ENCODE measurements at regions not wholly inside any gene's neighbourhood (a gene's known extent, or its start where the extent isn't known, plus 50 kb on each side); places are given as distances from the start of the nearest gene placed in this dataset.

GRCh38 chr7:12007576-12007975 is 175.6 kb upstream of the THSD7A start:
- Mint-ChIP-seq H3K4me3 (no peak overlapping the region), H3K27me3 (ENCODE audit: low read depth) (no peaks in the 10 kb centered on the region), H3K27ac (no peak overlapping the region), H3K4me1 (peaks cover 0 to 2% of the 10 kb centered on the region in 2 experiments; a peak in 1 of 4 replicates), H3K9me3 (no peaks in the 10 kb centered on the region), H3K36me3 (ENCODE audit: insufficient read depth in 1 of 3, low read depth in 3 of 3) (no peaks in the 10 kb centered on the region)
- H3K79me1 ChIP-seq (ENCODE audit: insufficient read depth, low read depth, low read length, poor library complexity, severe bottlenecking), result no peaks in the 10 kb centered on the region
- H2BK12ac ChIP-seq (ENCODE audit: insufficient read length, low read depth, low read length), result no peak overlapping the region
- no peak overlapping the region for H2BK5ac ChIP-seq (ENCODE audit: insufficient read length, low read length)
- no peak overlapping the region for H3K4me2 ChIP-seq (ENCODE audit: insufficient read depth, insufficient read length, low read length)
- no peak overlapping the region for H3K14ac ChIP-seq (ENCODE audit: insufficient read depth, low read length)
- H4K5ac ChIP-seq (ENCODE audit: insufficient read length, low read depth, low read length), result no peak overlapping the region
- H4K20me1 ChIP-seq (ENCODE audit: control insufficient read depth, insufficient read depth, insufficient read length), result no peaks in the 10 kb centered on the region
- no peaks in the 10 kb centered on the region for H3K27me3 ChIP-seq (ENCODE audit: insufficient read depth, low read length)
- no peak overlapping the region for H3K9ac ChIP-seq (ENCODE audit: extremely low read depth, insufficient read length, low read length)
- H3K56ac ChIP-seq (ENCODE audit: insufficient read length, low read depth, low read length), result no peak overlapping the region
- H3K23me2 ChIP-seq (ENCODE audit: insufficient read length, low read depth, low read length, poor library complexity, severe bottlenecking), result no peaks in the 10 kb centered on the region
- no peak overlapping the region for H4K8ac ChIP-seq (replicated peaks; ENCODE audit: insufficient read length, low read depth, low read length)
- DNase-seq, result no peak
- no peak overlapping the region for H3T11ph ChIP-seq (ENCODE audit: low read length)
- H3K27ac ChIP-seq (ENCODE audit: insufficient read length, low read depth, low read length), result no peak overlapping the region
- no peak for TF ChIP-seq CTCF (conservative IDR thresholded peaks at IDR 0.05)
- H2BK20ac ChIP-seq (ENCODE audit: low read depth, low read length, poor library complexity, severe bottlenecking), result no peak overlapping the region
- no peaks in the 10 kb centered on the region for H3K4me1 ChIP-seq (ENCODE audit: insufficient read depth, low read length)
- H3K4ac ChIP-seq (ENCODE audit: low read depth, low read length), result no peak overlapping the region
- WGBS (ENCODE audit: extremely low coverage, insufficient read length, low lambda C conversion rate), result no CpG with 5 or more reads among the region's 2 CpGs
- H2BK15ac ChIP-seq (ENCODE audit: low read depth, low read length), result no peak overlapping the region
- H3K18ac ChIP-seq (ENCODE audit: insufficient read length, low read depth, low read length), result no peak overlapping the region
- H2AK5ac ChIP-seq (ENCODE audit: insufficient read length, low read length), result no peak overlapping the region
- no peaks in the 10 kb centered on the region for H3K9me3 ChIP-seq (ENCODE audit: control insufficient read depth, low read depth, low read length)
- no peaks in the 10 kb centered on the region for H3K79me2 ChIP-seq (ENCODE audit: insufficient read depth, low read length)
- no peak overlapping the region for H4K91ac ChIP-seq (ENCODE audit: insufficient read length, low read depth, low read length)
- no peak overlapping the region for H2BK120ac ChIP-seq (ENCODE audit: low read depth, low read length, poor library complexity, severe bottlenecking)
- no peak overlapping the region for H2AFZ ChIP-seq (ENCODE audit: low read length)
- H3K23ac ChIP-seq (ENCODE audit: insufficient read length, low read depth, low read length), result no peak overlapping the region

Measured in H9 (cell line).